Effector memory CD4-positive, alpha-beta T cell (primary cell): ENCODE measurements at regions not wholly inside any gene's neighbourhood (a gene's known extent, or its start where the extent isn't known, plus 50 kb on each side); places are given as distances from the start of the nearest gene placed in this dataset.
A peak's percentile ranks its signal among the peaks of the same experiment; 100 is the strongest.

Experiments used
- DNase-seq, 3 donors: peaks; one replicate each; pipeline ENCODE4 v3.0.0-alpha.2; 2020
- H3K27ac ChIP-seq: 2 replicates; pipeline ENCODE4 v1.7.0; 2013; ENCODE audit warnings: mild to moderate bottlenecking, low read length, moderate library complexity; ENCODE audit not compliant: insufficient read depth, poor library complexity, severe bottlenecking
- H3K27me3 ChIP-seq: replicated peaks from 2 replicates; pipeline ENCODE4 v1.7.0; 2013; ENCODE audit warnings: mild to moderate bottlenecking, low read length; ENCODE audit not compliant: insufficient read depth, control insufficient read depth, poor library complexity, severe bottlenecking
- H3K36me3 ChIP-seq: 2 replicates; pipeline ENCODE4 v1.7.0; 2013; ENCODE audit warnings: mild to moderate bottlenecking, low read length, moderate library complexity; ENCODE audit not compliant: control insufficient read depth, insufficient read depth
- H3K4me1 ChIP-seq: 2 replicates; pipeline ENCODE4 v1.7.0; 2013; ENCODE audit warnings: low read length, mild to moderate bottlenecking; ENCODE audit not compliant: control insufficient read depth, insufficient read depth, poor library complexity, severe bottlenecking
- H3K4me3 ChIP-seq: 2 replicates; pipeline ENCODE4 v1.7.0; 2013; ENCODE audit warnings: low read length, low read depth, mild to moderate bottlenecking; ENCODE audit not compliant: insufficient read depth, poor library complexity, severe bottlenecking
- H3K9me3 ChIP-seq: 2 replicates; pipeline ENCODE4 v1.7.0; 2013; ENCODE audit warnings: mild to moderate bottlenecking, low read length, moderate library complexity; ENCODE audit not compliant: control insufficient read depth

DNA sequence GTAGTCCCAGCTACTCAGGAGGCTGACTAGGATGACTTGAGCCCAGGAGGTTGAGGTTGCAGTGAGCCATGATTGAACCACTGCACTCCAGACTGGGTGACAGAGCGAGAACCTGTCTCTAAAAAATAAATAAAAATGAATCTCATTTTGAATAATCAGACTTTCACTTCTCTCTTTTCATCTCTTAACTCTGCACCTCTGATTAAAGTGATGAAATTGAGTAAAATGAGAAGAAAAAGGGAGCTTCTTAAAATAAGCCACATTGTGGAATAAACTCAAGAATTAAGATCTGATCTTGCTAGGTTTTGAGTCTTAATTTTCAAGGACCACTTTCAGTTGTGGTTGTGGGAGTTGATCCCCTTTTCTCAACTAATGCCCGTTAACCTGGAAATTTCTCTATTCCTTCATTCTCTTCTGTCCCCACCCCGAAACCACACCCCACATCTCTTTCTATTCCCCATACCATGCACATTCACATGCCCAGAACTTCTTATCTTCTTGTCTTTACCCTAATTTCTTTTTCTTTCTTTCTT, 70.9 kb upstream of the ETV6 start:
- no peak for DNase-seq
- Histone ChIP-seq H3K27me3 (no peaks in the 10 kb centered on the region), H3K4me3 (no peak overlapping the region), H3K9me3 (no peaks in the 10 kb centered on the region), H3K36me3 (no peaks in the 10 kb centered on the region), H3K27ac (no peak overlapping the region), H3K4me1 (no peaks in the 10 kb centered on the region)

DNA sequence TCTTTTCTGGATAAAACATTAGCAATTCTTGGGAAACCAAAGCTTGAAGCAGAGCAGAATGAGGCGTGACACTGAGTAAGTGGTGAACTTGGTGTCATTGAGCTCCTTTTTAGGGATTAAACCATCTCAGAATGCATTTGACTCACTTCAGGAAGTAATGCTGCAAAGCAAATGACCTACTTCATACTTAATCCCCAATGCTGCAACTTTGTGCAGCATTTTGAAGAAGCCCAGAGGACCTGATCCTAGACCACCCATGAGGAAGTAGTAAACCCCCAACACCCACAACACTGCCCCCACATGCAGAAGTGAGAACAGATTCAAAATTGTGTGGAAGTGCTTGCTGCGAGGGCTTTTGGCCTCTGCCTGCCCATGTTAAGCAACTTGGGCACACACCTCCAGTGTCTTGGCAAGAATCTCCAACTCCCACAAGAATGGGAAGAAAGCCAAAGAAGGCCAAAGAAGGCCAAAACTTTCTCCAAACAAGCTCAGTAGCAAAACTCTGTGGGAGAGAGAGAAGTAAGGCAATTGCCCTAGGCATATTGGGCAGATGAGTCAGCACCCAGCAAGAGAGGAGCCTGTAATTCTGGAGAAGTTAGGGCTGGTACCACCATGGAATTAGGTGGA, 69.2 kb upstream of the ETV6 start:
- Histone ChIP-seq H3K4me3 (no peak overlapping the region), H3K4me1 (no peaks in the 10 kb centered on the region)
- DNase-seq = no peak

DNA sequence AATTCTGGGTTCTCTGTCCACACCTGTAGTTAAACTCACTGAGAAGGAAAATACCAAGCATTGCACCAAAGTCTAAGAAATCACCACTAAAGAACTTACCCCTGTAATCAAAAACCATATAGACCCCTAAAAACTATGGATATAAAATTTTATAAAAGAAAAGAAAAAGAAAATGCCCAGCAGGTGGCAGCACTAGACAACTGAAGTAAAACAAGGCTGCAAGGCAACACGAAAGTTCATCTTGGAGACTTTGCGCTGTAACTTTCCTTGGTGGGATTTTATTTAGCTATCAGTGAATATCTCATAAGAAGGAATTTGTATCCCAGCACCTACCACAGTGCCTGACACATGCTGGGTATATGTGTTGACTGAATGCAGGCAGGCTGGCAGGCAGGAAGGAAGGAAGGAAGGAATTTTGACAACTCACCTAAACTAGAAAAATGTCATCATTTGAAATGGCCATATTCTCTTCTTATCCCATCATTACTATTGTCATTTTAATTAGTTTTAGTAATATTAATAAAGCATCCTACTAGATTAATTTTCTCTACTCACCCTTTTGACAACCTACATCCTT, 68.2 kb upstream of the ETV6 start:
- Histone ChIP-seq H3K4me1 (no peaks in the 10 kb centered on the region), H3K9me3 (no peaks in the 10 kb centered on the region), H3K36me3 (no peaks in the 10 kb centered on the region), H3K27ac (no peak overlapping the region), H3K4me3 (no peak overlapping the region), H3K27me3 (no peaks in the 10 kb centered on the region)
- DNase-seq = peak; percentile 13 to 63 (median 17)

More for the DNA sequence above, 69.2 kb upstream of the ETV6 start:
- Histone ChIP-seq H3K27ac (no peak overlapping the region), H3K9me3 (no peaks in the 10 kb centered on the region), H3K27me3 (no peaks in the 10 kb centered on the region), H3K36me3 (no peaks in the 10 kb centered on the region)

DNA sequence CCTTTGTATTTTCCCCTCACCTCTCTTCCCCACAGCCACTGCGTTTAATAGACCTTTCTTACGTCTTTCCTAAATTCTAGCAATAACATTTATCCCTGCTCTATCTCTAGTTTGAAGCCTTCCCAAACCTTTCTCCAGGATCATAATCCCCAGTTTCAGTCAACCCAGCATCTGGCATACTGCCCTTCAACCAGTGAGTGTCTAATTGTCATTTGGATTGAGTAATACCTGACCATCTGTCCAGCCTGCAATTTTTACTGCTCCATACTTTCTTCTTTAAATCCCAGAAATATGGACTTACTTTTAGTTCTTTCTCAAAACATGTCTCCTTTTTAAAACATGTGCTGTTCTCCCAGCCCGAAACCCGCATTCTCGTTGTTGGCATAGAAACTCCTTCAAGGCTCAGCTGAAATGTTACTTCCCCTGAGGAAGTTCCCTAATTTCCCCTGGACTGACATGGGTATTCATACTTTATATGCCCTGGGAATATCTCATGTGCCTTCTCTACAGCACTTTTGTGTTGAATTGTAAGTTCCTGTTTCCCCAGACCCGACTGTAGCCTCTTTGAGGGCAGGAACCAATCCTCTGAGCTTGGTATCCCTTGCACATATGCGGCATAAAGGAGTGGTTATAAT, 65.1 kb upstream of the ETV6 start:
- Histone ChIP-seq H3K36me3 (no peaks in the 10 kb centered on the region), H3K4me1 (no peaks in the 10 kb centered on the region), H3K27me3 (no peaks in the 10 kb centered on the region), H3K9me3 (no peaks in the 10 kb centered on the region), H3K4me3 (no peak overlapping the region), H3K27ac (no peak overlapping the region)
- no peak for DNase-seq

DNA sequence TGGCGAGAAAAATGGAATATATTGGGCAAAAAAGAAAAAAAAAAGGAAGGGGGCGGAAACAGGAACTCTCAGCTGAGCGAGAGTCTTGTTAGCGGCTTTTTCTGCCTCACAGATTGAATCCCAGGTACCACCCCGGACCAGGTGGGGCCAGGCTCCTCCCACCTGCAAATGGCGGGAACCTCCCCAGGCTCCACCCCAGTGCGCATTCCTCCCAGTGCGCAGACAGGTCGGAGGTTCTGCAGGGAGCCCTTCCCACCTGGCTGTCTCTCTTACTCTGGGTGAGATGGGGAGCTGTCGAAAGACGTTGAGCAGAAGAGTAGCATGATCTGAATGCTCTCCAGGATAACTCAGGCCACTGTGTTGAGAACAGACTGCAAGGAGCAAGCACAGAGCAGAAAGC, 57.0 kb upstream of the ETV6 start:
- Histone ChIP-seq H3K36me3 (no peaks in the 10 kb centered on the region), H3K27me3 (no peaks in the 10 kb centered on the region), H3K4me1 (no peaks in the 10 kb centered on the region), H3K9me3 (no peaks in the 10 kb centered on the region), H3K27ac (no peak overlapping the region), H3K4me3 (no peak overlapping the region)
- DNase-seq = no peak

DNA sequence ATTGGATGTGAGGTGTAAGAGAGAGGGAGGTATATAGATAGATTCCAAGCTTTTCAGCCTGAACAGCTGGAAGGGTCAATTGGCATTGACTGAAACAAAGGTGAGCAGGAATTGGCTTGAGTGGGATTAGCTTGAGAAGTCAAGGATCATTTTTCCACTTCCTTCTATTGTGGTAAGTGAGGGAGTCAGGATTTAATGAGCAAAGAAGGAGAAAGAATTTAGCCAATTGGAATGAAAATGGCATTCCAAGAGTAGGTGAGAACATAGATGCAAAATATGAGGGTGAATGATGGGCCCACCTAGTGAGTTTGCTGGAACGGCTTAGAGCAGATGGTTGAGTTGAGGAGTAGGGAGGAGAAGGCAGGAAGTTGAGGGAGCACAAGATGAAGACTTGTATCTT, 56.5 kb upstream of the ETV6 start:
- Histone ChIP-seq H3K27me3 (no peaks in the 10 kb centered on the region), H3K36me3 (no peaks in the 10 kb centered on the region), H3K27ac (no peak overlapping the region), H3K4me1 (no peaks in the 10 kb centered on the region), H3K9me3 (no peaks in the 10 kb centered on the region), H3K4me3 (no peak overlapping the region)
- no peak for DNase-seq

DNA sequence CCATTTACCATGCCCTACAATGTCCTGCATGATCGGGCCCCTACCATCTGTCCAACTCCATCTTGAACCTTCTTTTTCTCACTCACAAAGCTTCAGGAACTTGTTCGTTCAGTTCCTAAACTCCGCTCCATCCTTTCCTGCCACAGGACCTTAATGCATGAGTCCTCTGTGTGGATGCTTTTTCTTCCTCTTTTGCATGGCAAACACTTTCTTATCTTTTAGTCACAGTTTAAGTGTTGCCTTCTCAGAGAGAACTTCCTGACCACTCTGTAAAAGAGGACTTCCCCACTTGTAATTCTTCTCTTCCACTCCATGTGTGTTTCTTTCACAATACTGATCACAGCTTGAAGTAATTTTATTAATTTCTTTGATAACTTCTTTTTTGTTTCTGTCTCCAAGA, 54.4 kb upstream of the ETV6 start:
- Histone ChIP-seq H3K27ac (no peak overlapping the region), H3K4me1 (no peaks in the 10 kb centered on the region), H3K4me3 (no peak overlapping the region), H3K27me3 (no peaks in the 10 kb centered on the region), H3K36me3 (no peaks in the 10 kb centered on the region), H3K9me3 (no peaks in the 10 kb centered on the region)
- no peak for DNase-seq

DNA sequence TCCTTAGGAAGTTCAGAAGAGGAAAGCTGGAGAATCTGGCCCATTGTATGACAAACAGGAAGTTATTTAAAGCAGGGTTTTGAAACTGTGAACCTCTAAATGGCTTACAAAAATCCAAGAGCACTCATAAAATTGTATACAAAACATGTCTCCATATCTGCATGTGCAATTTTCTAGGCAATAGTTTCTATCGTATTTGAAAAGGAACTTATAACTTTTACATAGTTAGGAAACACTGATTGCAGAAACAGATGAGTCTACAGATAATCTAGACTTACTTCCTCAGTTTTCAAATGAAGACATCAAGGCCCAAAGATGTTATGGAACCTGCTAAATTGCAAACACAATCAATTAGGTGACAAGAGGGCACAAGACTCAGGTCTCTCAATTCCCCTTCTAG, 53.3 kb upstream of the ETV6 start:
- Histone ChIP-seq H3K4me1 (no peaks in the 10 kb centered on the region), H3K9me3 (no peaks in the 10 kb centered on the region), H3K27me3 (no peaks in the 10 kb centered on the region), H3K27ac (no peak overlapping the region), H3K4me3 (no peak overlapping the region), H3K36me3 (no peaks in the 10 kb centered on the region)
- DNase-seq = no peak

DNA sequence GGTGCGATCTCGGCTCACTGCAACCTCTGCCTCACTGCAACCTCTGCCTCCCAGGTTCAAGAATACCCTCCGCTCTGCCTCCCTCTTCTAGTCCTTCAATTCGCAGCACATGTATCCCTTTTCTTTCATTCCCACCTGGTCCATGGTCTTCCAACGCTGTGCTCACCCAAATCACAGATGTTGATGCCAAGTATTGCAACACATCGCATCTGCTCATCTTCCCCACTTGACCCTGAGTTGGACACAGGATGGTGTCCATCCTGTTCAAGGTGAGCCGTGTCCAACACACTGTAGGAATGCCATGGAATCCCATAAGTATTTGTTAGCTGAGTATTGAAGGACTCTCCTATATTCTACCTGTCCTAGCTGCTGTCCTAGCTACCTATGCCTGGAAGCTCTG, 50.6 kb upstream of the ETV6 start:
- Histone ChIP-seq H3K4me3 (no peak overlapping the region), H3K4me1 (no peaks in the 10 kb centered on the region), H3K36me3 (no peaks in the 10 kb centered on the region), H3K27ac (no peak overlapping the region), H3K9me3 (no peaks in the 10 kb centered on the region), H3K27me3 (no peaks in the 10 kb centered on the region)
- DNase-seq = no peak
